T-helper 1 cell treated with Interleukin-12 subunit alpha and Interleukin-12 subunit beta and Interleukin-4 antibody, amounts not matched to agents 30 ng/mL and 1 ng/mL, for 36 hours (primary cell): ENCODE measurements at regions not wholly inside any gene's neighbourhood (a gene's known extent, or its start where the extent isn't known, plus 50 kb on each side); places are given as distances from the start of the nearest gene placed in this dataset.
"Not testable (repeated sequence)": the region's sequence is repeated elsewhere in the genome, so short reads cannot be mapped to it uniquely, and the experiment has no call there.

ENCODE experiments used
- intact Hi-C: fragments of 100-400 bp; cut with micrococcal nuclease; formaldehyde crosslinking; loops from one replicate; pipeline ENCODE4 v1.15.1; 2024

- intact Hi-C loops = no loop called here
Measured at GRCh38 chrX:128975745-128976144, 547.5 kb downstream of the SMARCA1 start.

- intact Hi-C loops = no loop called here
Measured at GRCh38 chrX:128973033-128973432, 550.3 kb downstream of the SMARCA1 start.

GRCh38 chrX:128961290-128961689 lies 562.0 kb downstream of the SMARCA1 start:
- intact Hi-C loops = no loop called here

GRCh38 chrX:128954697-128955096 lies 568.6 kb downstream of the SMARCA1 start:
- intact Hi-C loops = not testable (repeated sequence)

GRCh38 chrX:128931071-128931470 lies 592.2 kb downstream of the SMARCA1 start:
- intact Hi-C loops = no loop called here

- intact Hi-C loops = no loop called here
Measured at GRCh38 chrX:128929271-128930057, 593.8 kb downstream of the SMARCA1 start.

- intact Hi-C loops = no loop called here
Measured at GRCh38 chrX:128928636-128929035, 594.7 kb downstream of the SMARCA1 start.

- intact Hi-C loops = no loop called here
Measured at GRCh38 chrX:128927363-128927762, 595.9 kb downstream of the SMARCA1 start.

- intact Hi-C loops = no loop called here
Measured at GRCh38 chrX:128906753-128907152, 616.5 kb downstream of the SMARCA1 start.

- intact Hi-C loops = no loop called here
Measured at GRCh38 chrX:128901018-128901417, 622.3 kb downstream of the SMARCA1 start.

- intact Hi-C loops = no loop called here
Measured at GRCh38 chrX:128897621-128898020, 625.7 kb downstream of the SMARCA1 start.

GRCh38 chrX:128891554-128891953 lies 631.7 kb downstream of the SMARCA1 start:
- intact Hi-C loops = no loop called here

- intact Hi-C loops = no loop called here
Measured at GRCh38 chrX:128884430-128884829, 638.9 kb downstream of the SMARCA1 start.

- intact Hi-C loops = no loop called here
Measured at GRCh38 chrX:128883650-128884049, 639.6 kb downstream of the SMARCA1 start.

GRCh38 chrX:128870361-128870760 lies 652.9 kb downstream of the SMARCA1 start:
- intact Hi-C loops = no loop called here

- intact Hi-C loops = no loop called here
Measured at GRCh38 chrX:128862557-128862956, 660.7 kb downstream of the SMARCA1 start.

GRCh38 chrX:128848374-128848773 lies 674.9 kb downstream of the SMARCA1 start:
- intact Hi-C loops = no loop called here

- intact Hi-C loops = no loop called here
Measured at GRCh38 chrX:128846385-128846784, 676.9 kb downstream of the SMARCA1 start.

- intact Hi-C loops = no loop called here
Measured at GRCh38 chrX:128818690-128819089, 704.6 kb downstream of the SMARCA1 start.

GRCh38 chrX:128816919-128817318 lies 706.4 kb downstream of the SMARCA1 start:
- intact Hi-C loops = loop anchor here (2.0 kb wide), 1 partner anchor 76 kb away; no protein-coding TSS in a partner anchor

- intact Hi-C loops = no loop called here
Measured at GRCh38 chrX:128807367-128807766, 715.9 kb downstream of the SMARCA1 start.

GRCh38 chrX:128805236-128805635 lies 718.1 kb downstream of the SMARCA1 start:
- intact Hi-C loops = no loop called here

GRCh38 chrX:128804828-128805227 lies 718.5 kb downstream of the SMARCA1 start:
- intact Hi-C loops = no loop called here
